Colon (tissue), 2 donors: ENCODE measurements at regions not wholly inside any gene's neighbourhood (a gene's known extent, or its start where the extent isn't known, plus 50 kb on each side); places are given as distances from the start of the nearest gene placed in this dataset.
"Not testable (repeated sequence)": the region's sequence is repeated elsewhere in the genome, so short reads cannot be mapped to it uniquely, and the experiment has no call there.

Experiments
- FAIRE-seq: peaks from 2 replicates; lab custom pipeline; 2012; peaks lifted over from hg19 to GRCh38; lab: Jason Lieb, UNC
- donor health status: control.
- donor health status: control.

GRCh38 chr2:217365656-217366055 lies 505.8 kb upstream of the TNP1 start:
- no peak for FAIRE-seq

GRCh38 chr2:217364224-217364623 lies 504.4 kb upstream of the TNP1 start:
- FAIRE-seq, result no peak

GRCh38 chr2:217363470-217363869 lies 503.6 kb upstream of the TNP1 start:
- no peak for FAIRE-seq

GRCh38 chr2:217362710-217363109 lies 502.8 kb upstream of the TNP1 start:
- no peak for FAIRE-seq

GRCh38 chr2:217362286-217362685 lies 502.4 kb upstream of the TNP1 start:
- no peak for FAIRE-seq

- FAIRE-seq, result no peak
Measured at GRCh38 chr2:217361483-217361880, 501.6 kb upstream of the TNP1 start.

GRCh38 chr2:217360781-217361482 lies 501.1 kb upstream of the TNP1 start:
- no peak for FAIRE-seq

GRCh38 chr2:217360111-217360510 lies 500.2 kb upstream of the TNP1 start:
- no peak for FAIRE-seq

GRCh38 chr2:217357886-217358620 lies 498.2 kb upstream of the TNP1 start:
- no peak for FAIRE-seq

- no peak for FAIRE-seq
Measured at GRCh38 chr2:217356781-217357180, 496.9 kb upstream of the TNP1 start.

- no peak for FAIRE-seq
Measured at GRCh38 chr2:217356142-217356541, 496.3 kb upstream of the TNP1 start.

- FAIRE-seq, result no peak
Measured at GRCh38 chr2:217353591-217353990, 493.7 kb upstream of the TNP1 start.

- FAIRE-seq, result no peak
Measured at GRCh38 chr2:217351378-217351777, 491.5 kb upstream of the TNP1 start.

GRCh38 chr2:217349251-217349650 lies 489.4 kb upstream of the TNP1 start:
- FAIRE-seq, result no peak

GRCh38 chr2:217347630-217348029 lies 487.8 kb upstream of the TNP1 start:
- not testable (repeated sequence) for FAIRE-seq

- FAIRE-seq, result not testable (repeated sequence)
Measured at GRCh38 chr2:217346043-217346442, 486.2 kb upstream of the TNP1 start.

GRCh38 chr2:217340899-217341298 lies 481.0 kb upstream of the TNP1 start:
- FAIRE-seq, result no peak

- no peak for FAIRE-seq
Measured at GRCh38 chr2:217340176-217340575, 480.3 kb upstream of the TNP1 start.

- FAIRE-seq, result no peak
Measured at GRCh38 chr2:217339753-217340152, 479.9 kb upstream of the TNP1 start.

- no peak for FAIRE-seq
Measured at GRCh38 chr2:217338306-217338916, 478.5 kb upstream of the TNP1 start.

GRCh38 chr2:217337771-217338170 lies 477.9 kb upstream of the TNP1 start:
- no peak for FAIRE-seq

GRCh38 chr2:217336694-217337093 lies 476.8 kb upstream of the TNP1 start:
- no peak for FAIRE-seq

GRCh38 chr2:217335341-217335966 lies 475.6 kb upstream of the TNP1 start:
- no peak for FAIRE-seq
